ENCODE measurements at regions not wholly inside any gene's neighbourhood (a gene's known extent, or its start where the extent isn't known, plus 50 kb on each side); places are given as distances from the start of the nearest gene placed in this dataset.

- H3K4me3 ChIP-seq (ENCODE audit: low read depth, low read length), result no peak overlapping the region
- no peaks in the 10 kb centered on the region for H3K36me3 ChIP-seq (replicated peaks)
- no peak for DNase-seq
- in situ Hi-C loops (cut with HindIII; ENCODE audit: low pct_ligation_motif_present, low sequenced_read_pairs), result no loop called here
- no peaks in the 10 kb centered on the region for H3K27me3 ChIP-seq (replicated peaks)
- no peak for TF ChIP-seq CTCF (IDR thresholded peaks at IDR 0.05; ENCODE audit: low read depth, low read length, missing control alignments)
- H3K27ac ChIP-seq, result no peak overlapping the region
These were observed 153.0 kb downstream of the SLC35B3 start for GRCh38 chr6:8282380-8282779.

- Histone ChIP-seq H3K36me3 (replicated peaks) (no peaks in the 10 kb centered on the region), H3K27me3 (replicated peaks) (no peaks in the 10 kb centered on the region), H3K4me3 (ENCODE audit: low read depth, low read length) (no peak overlapping the region), H3K27ac (no peak overlapping the region)
- TF ChIP-seq CTCF (IDR thresholded peaks at IDR 0.05; ENCODE audit: low read depth, low read length, missing control alignments), result no peak
- in situ Hi-C loops (cut with HindIII; ENCODE audit: low pct_ligation_motif_present, low sequenced_read_pairs), result no loop called here
- DNase-seq, result no peak
These were observed 156.1 kb downstream of the SLC35B3 start for GRCh38 chr6:8279041-8279805.

- no peak for TF ChIP-seq CTCF (IDR thresholded peaks at IDR 0.05; ENCODE audit: low read depth, low read length, missing control alignments)
These were observed 156.8 kb downstream of the SLC35B3 start for GRCh38 chr6:8278562-8278961.

GRCh38 chr6:8277769-8278168, 157.6 kb downstream of the SLC35B3 start:
- no peak for TF ChIP-seq CTCF (IDR thresholded peaks at IDR 0.05; ENCODE audit: low read depth, low read length, missing control alignments)
- no peaks in the 10 kb centered on the region for H3K27me3 ChIP-seq (replicated peaks)
- no peak for DNase-seq
- in situ Hi-C loops (cut with HindIII; ENCODE audit: low pct_ligation_motif_present, low sequenced_read_pairs), result no loop called here
- H3K36me3 ChIP-seq (replicated peaks), result no peaks in the 10 kb centered on the region
- H3K4me3 ChIP-seq (ENCODE audit: low read depth, low read length), result no peak overlapping the region
- H3K27ac ChIP-seq, result no peak overlapping the region

More at GRCh38 chr6:8278562-8278961, 156.8 kb downstream of the SLC35B3 start:
- Histone ChIP-seq H3K27me3 (replicated peaks) (no peaks in the 10 kb centered on the region), H3K4me3 (ENCODE audit: low read depth, low read length) (no peak overlapping the region), H3K27ac (no peak overlapping the region), H3K36me3 (replicated peaks) (no peaks in the 10 kb centered on the region)
- no peak for DNase-seq
- in situ Hi-C loops (cut with HindIII; ENCODE audit: low pct_ligation_motif_present, low sequenced_read_pairs), result no loop called here

GRCh38 chr6:8276148-8276547, 159.2 kb downstream of the SLC35B3 start:
- in situ Hi-C loops (cut with HindIII; ENCODE audit: low pct_ligation_motif_present, low sequenced_read_pairs), result no loop called here
- no peak for TF ChIP-seq CTCF (IDR thresholded peaks at IDR 0.05; ENCODE audit: low read depth, low read length, missing control alignments)
- Histone ChIP-seq H3K36me3 (replicated peaks) (no peaks in the 10 kb centered on the region), H3K27ac (no peak overlapping the region), H3K27me3 (replicated peaks) (no peaks in the 10 kb centered on the region), H3K4me3 (ENCODE audit: low read depth, low read length) (no peak overlapping the region)
- DNase-seq, result no peak

- Histone ChIP-seq H3K4me3 (ENCODE audit: low read depth, low read length) (no peak overlapping the region), H3K27ac (no peak overlapping the region), H3K36me3 (replicated peaks) (no peaks in the 10 kb centered on the region), H3K27me3 (replicated peaks) (no peaks in the 10 kb centered on the region)
- in situ Hi-C loops (cut with HindIII; ENCODE audit: low pct_ligation_motif_present, low sequenced_read_pairs), result no loop called here
- no peak for TF ChIP-seq CTCF (IDR thresholded peaks at IDR 0.05; ENCODE audit: low read depth, low read length, missing control alignments)
- no peak for DNase-seq
These were observed 159.7 kb downstream of the SLC35B3 start for GRCh38 chr6:8275667-8276066.
